GM23338 (cell line): ENCODE measurements at regions not wholly inside any gene's neighbourhood (a gene's known extent, or its start where the extent isn't known, plus 50 kb on each side); places are given as distances from the start of the nearest gene placed in this dataset. TPM values are rescaled to one million over a fixed set of nuclear protein-coding genes. Genes with fewer than 3 reads are reported as not detected.

ENCODE experiments used
- ATAC-seq: fragments of 200-7000 bp; cut with Tn5 transposase; 3 replicates; pipeline ENCODE4 v1.9.1; 2020
- DNase-seq: peaks from one replicate; pipeline ENCODE4 v3.0.0-alpha.2; 2015; ENCODE audit warnings: low spot score
- H2AFZ ChIP-seq: fragments of 200-600 bp; sonication (generic); 2 replicates; pipeline ENCODE4 v1.8.0; 2016; ENCODE audit warnings: antibody characterized with exemption, mild to moderate bottlenecking, moderate library complexity
- H3F3A ChIP-seq: fragments of 200-600 bp; sonication (generic); replicated peaks from 2 replicates; pipeline ENCODE4 v1.8.0; 2017; ENCODE audit warnings: antibody characterized with exemption, mixed run types, low read depth
- H3K27ac ChIP-seq: fragments of 200-600 bp; sonication (generic); 2 replicates; pipeline ENCODE4 v1.6.1; 2016; ENCODE audit warnings: low read depth
- H3K27me3 ChIP-seq: fragments of 200-600 bp; sonication (generic); 2 replicates; pipeline ENCODE4 v1.8.0; 2016; ENCODE audit warnings: mild to moderate bottlenecking, mixed run types, moderate library complexity; ENCODE audit not compliant: insufficient read depth
- H3K36me3 ChIP-seq: fragments of 200-600 bp; sonication (generic); 2 replicates; pipeline ENCODE4 v1.8.0; 2016; ENCODE audit warnings: mild to moderate bottlenecking; ENCODE audit not compliant: insufficient read depth
- H3K4me1 ChIP-seq: fragments of 200-600 bp; sonication (generic); 2 replicates; pipeline ENCODE4 v1.8.0; 2016; ENCODE audit warnings: mild to moderate bottlenecking, moderate library complexity; ENCODE audit not compliant: insufficient read depth
- H3K4me2 ChIP-seq: fragments of 200-600 bp; sonication (generic); 2 replicates; pipeline ENCODE4 v1.7.1; 2017; ENCODE audit warnings: mixed run types
- H3K4me3 ChIP-seq: fragments of 200-600 bp; sonication (generic); 2 replicates; pipeline ENCODE4 v1.6.1; 2016; ENCODE audit warnings: mixed run types
- H3K79me2 ChIP-seq: fragments of 200-600 bp; sonication (generic); replicated peaks from 2 replicates; pipeline ENCODE4 v1.8.0; 2017; ENCODE audit warnings: mild to moderate bottlenecking; ENCODE audit not compliant: insufficient read depth
- H3K9me2 ChIP-seq: fragments of 200-600 bp; sonication (generic); 2 replicates; pipeline ENCODE4 v1.8.0; 2017; ENCODE audit not compliant: insufficient read depth
- H4K20me1 ChIP-seq: fragments of 200-600 bp; sonication (generic); replicated peaks from 2 replicates; pipeline ENCODE4 v1.8.0; 2017; ENCODE audit warnings: mild to moderate bottlenecking; ENCODE audit not compliant: insufficient read depth
- H3K27ac Mint-ChIP-seq: 2 replicates; pipeline ENCODE4 v1.8.0; 2020; ENCODE audit warnings: inconsistent platforms, mild to moderate bottlenecking, moderate library complexity, mixed read lengths
- H3K27me3 Mint-ChIP-seq: 3 replicates; pipeline ENCODE4 v1.8.0; 2022; ENCODE audit warnings: low read depth, mild to moderate bottlenecking, moderate library complexity, mixed read lengths, inconsistent platforms; ENCODE audit not compliant: insufficient read depth, poor library complexity
- H3K36me3 Mint-ChIP-seq: 3 replicates; pipeline ENCODE4 v1.8.0; 2021; ENCODE audit warnings: low read depth, mild to moderate bottlenecking, inconsistent platforms, moderate library complexity, mixed read lengths
- H3K4me1 Mint-ChIP-seq: 3 replicates; pipeline ENCODE4 v1.8.0; 2020; ENCODE audit warnings: mild to moderate bottlenecking, inconsistent platforms, mixed read lengths
- H3K4me3 Mint-ChIP-seq: 3 replicates; pipeline ENCODE4 v1.8.0; 2021; ENCODE audit warnings: moderate library complexity, mild to moderate bottlenecking, inconsistent platforms, mixed read lengths
- H3K9me3 Mint-ChIP-seq: 3 replicates; pipeline ENCODE4 v1.8.0; 2020; ENCODE audit warnings: moderate library complexity, mild to moderate bottlenecking, inconsistent platforms, mixed read lengths
- CREB1 ChIP-seq: fragments of 250-450 bp; sonication (Bioruptor Pico); IDR thresholded peaks from 2 replicates; pipeline ENCODE4 v1.5.0; 2020; ENCODE audit warnings: low read depth, mild to moderate bottlenecking, moderate library complexity
- EZH2 ChIP-seq: fragments of 200-600 bp; sonication (generic); IDR thresholded peaks from one replicate; pipeline ENCODE4 v1.8.0; 2017; ENCODE audit warnings: antibody characterized with exemption, mild to moderate bottlenecking, low read depth; ENCODE audit not compliant: unreplicated experiment
- EZH2phosphoT487 ChIP-seq: fragments of 200-600 bp; sonication (generic); IDR thresholded peaks from one replicate; pipeline ENCODE4 v1.8.1; 2018; ENCODE audit warnings: antibody characterized with exemption; ENCODE audit not compliant: unreplicated experiment
- JUNB ChIP-seq: IDR thresholded peaks from one replicate; pipeline ENCODE4 v1.6.1; 2016; ENCODE audit warnings: antibody characterized with exemption; ENCODE audit not compliant: unreplicated experiment
- NANOG ChIP-seq: IDR thresholded peaks from 2 replicates; pipeline ENCODE4 v1.6.1; 2016; ENCODE audit warnings: antibody characterized with exemption, borderline replicate concordance
- ZNF114 ChIP-seq: fragments of 250-450 bp; sonication (Bioruptor Pico); IDR thresholded peaks from 2 replicates; pipeline ENCODE4 v1.5.0; 2020; ENCODE audit warnings: mild to moderate bottlenecking, moderate library complexity
- ZNF331 ChIP-seq: fragments of 250-450 bp; sonication (Bioruptor Pico); IDR thresholded peaks from 2 replicates; pipeline ENCODE4 v1.5.0; 2020; ENCODE audit warnings: low read depth, mild to moderate bottlenecking, moderate library complexity
- small RNA-seq: library from RNA; depleted of rRNA; stranded (forward); fragments of <200 nt; gene quantifications from one replicate; pipeline ENCODE3, GENCODE V24; 2014; ENCODE audit warnings: low replicate concordance
- TF ChIP-seq, protein P1 (sequence below): fragments of 250-450 bp; sonication (Bioruptor Pico); IDR thresholded peaks from 2 replicates; pipeline ENCODE4 v1.5.0; 2020; ENCODE audit warnings: mild to moderate bottlenecking, moderate library complexity
- TF ChIP-seq, protein P2 (sequence below): IDR thresholded peaks from 2 replicates; pipeline ENCODE4 v1.6.1; 2016; ENCODE audit warnings: antibody characterized with exemption
- TF ChIP-seq, protein P3 (sequence below), 2 experiments: fragments of 200-600 bp in 1 of 2; sonication (generic) in 1 of 2; conservative IDR thresholded peaks; 2 replicates each; pipeline versions ENCODE4 v1.5.1 to v1.6.1; 2016 to 2017; ENCODE audit warnings: antibody characterized with exemption in 2 of 2, low read depth in 2 of 2, mild to moderate bottlenecking in 2 of 2, moderate library complexity in 1 of 2

DNA sequence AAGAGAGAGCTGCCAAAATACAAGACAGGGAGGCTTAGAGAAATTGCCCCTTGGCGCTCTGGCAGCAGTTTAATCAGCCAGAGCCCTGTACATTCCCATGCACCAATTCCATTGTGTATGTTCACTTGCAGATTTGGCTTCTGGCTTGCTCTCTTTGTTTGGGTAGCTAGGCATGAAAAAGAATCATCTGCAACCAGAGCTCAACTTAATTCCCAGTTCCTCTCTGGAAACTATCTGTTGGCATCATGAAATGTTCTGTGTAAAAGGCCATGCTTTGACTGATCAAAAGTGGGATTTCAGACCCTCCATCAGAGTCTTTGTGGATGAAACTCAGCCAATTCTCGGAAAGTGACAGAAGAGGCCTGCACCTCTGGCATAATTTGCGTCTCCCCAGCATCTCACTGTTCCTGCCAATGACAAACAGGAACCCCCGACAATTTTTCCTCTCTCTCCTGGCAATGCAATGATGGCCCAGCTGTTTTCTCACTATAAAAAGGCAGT, 53.8 kb upstream of the RAD23B start:
- Histone ChIP-seq H2AFZ (peak overlapping the region; percentile 49; the same call in 1 of the 2 replicates), H4K20me1 (no peaks in the 10 kb centered on the region), H3K27ac (no peak overlapping the region), H3K27me3 (no peaks in the 10 kb centered on the region), H3K9me2 (peaks cover 17% of the 10 kb centered on the region), H3K4me1 (peaks cover 20% of the 10 kb centered on the region), H3K4me2 (peak overlapping the region; percentile 41; the same call in 1 of the 2 replicates), H3K36me3 (no peaks in the 10 kb centered on the region), H3K4me3 (no peak overlapping the region), H3K79me2 (no peaks in the 10 kb centered on the region), H3F3A (no peaks in the 10 kb centered on the region)
- peaks cover 21% of the 10 kb centered on the region for H3K4me1 Mint-ChIP-seq
- peak overlapping the region; percentile 68 for H3K27ac Mint-ChIP-seq
- H3K9me3 Mint-ChIP-seq, result no peaks in the 10 kb centered on the region
- TF ChIP-seq ZNF114 (CRISPR knock-in tag) (no peak), JUNB (no peak), EZH2 (no peak), NANOG (no peak), ZNF331 (CRISPR knock-in tag) (no peak), CREB1 (CRISPR knock-in tag) (no peak), EZH2phosphoT487 (no peak)
- TF ChIP-seq, protein P1, sequence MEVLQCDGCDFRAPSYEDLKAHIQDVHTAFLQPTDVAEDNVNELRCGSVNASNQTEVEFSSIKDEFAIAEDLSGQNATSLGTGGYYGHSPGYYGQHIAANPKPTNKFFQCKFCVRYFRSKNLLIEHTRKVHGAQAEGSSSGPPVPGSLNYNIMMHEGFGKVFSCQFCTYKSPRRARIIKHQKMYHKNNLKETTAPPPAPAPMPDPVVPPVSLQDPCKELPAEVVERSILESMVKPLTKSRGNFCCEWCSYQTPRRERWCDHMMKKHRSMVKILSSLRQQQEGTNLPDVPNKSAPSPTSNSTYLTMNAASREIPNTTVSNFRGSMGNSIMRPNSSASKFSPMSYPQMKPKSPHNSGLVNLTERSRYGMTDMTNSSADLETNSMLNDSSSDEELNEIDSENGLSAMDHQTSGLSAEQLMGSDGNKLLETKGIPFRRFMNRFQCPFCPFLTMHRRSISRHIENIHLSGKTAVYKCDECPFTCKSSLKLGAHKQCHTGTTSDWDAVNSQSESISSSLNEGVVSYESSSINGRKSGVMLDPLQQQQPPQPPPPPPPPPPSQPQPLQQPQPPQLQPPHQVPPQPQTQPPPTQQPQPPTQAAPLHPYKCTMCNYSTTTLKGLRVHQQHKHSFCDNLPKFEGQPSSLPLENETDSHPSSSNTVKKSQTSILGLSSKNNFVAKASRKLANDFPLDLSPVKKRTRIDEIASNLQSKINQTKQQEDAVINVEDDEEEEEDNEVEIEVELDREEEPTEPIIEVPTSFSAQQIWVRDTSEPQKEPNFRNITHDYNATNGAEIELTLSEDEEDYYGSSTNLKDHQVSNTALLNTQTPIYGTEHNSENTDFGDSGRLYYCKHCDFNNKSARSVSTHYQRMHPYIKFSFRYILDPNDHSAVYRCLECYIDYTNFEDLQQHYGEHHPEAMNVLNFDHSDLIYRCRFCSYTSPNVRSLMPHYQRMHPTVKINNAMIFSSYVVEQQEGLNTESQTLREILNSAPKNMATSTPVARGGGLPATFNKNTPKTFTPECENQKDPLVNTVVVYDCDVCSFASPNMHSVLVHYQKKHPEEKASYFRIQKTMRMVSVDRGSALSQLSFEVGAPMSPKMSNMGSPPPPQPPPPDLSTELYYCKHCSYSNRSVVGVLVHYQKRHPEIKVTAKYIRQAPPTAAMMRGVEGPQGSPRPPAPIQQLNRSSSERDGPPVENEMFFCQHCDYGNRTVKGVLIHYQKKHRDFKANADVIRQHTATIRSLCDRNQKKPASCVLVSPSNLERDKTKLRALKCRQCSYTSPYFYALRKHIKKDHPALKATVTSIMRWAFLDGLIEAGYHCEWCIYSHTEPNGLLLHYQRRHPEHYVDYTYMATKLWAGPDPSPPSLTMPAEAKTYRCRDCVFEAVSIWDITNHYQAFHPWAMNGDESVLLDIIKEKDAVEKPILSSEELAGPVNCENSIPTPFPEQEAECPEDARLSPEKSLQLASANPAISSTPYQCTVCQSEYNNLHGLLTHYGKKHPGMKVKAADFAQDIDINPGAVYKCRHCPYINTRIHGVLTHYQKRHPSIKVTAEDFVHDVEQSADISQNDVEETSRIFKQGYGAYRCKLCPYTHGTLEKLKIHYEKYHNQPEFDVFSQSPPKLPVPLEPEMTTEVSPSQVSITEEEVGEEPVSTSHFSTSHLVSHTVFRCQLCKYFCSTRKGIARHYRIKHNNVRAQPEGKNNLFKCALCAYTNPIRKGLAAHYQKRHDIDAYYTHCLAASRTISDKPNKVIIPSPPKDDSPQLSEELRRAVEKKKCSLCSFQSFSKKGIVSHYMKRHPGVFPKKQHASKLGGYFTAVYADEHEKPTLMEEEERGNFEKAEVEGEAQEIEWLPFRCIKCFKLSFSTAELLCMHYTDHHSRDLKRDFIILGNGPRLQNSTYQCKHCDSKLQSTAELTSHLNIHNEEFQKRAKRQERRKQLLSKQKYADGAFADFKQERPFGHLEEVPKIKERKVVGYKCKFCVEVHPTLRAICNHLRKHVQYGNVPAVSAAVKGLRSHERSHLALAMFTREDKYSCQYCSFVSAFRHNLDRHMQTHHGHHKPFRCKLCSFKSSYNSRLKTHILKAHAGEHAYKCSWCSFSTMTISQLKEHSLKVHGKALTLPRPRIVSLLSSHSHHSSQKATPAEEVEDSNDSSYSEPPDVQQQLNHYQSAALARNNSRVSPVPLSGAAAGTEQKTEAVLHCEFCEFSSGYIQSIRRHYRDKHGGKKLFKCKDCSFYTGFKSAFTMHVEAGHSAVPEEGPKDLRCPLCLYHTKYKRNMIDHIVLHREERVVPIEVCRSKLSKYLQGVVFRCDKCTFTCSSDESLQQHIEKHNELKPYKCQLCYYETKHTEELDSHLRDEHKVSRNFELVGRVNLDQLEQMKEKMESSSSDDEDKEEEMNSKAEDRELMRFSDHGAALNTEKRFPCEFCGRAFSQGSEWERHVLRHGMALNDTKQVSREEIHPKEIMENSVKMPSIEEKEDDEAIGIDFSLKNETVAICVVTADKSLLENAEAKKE, result no peak
- TF ChIP-seq, protein P2, sequence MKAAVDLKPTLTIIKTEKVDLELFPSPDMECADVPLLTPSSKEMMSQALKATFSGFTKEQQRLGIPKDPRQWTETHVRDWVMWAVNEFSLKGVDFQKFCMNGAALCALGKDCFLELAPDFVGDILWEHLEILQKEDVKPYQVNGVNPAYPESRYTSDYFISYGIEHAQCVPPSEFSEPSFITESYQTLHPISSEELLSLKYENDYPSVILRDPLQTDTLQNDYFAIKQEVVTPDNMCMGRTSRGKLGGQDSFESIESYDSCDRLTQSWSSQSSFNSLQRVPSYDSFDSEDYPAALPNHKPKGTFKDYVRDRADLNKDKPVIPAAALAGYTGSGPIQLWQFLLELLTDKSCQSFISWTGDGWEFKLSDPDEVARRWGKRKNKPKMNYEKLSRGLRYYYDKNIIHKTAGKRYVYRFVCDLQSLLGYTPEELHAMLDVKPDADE, result no peak
- TF ChIP-seq, protein P3, sequence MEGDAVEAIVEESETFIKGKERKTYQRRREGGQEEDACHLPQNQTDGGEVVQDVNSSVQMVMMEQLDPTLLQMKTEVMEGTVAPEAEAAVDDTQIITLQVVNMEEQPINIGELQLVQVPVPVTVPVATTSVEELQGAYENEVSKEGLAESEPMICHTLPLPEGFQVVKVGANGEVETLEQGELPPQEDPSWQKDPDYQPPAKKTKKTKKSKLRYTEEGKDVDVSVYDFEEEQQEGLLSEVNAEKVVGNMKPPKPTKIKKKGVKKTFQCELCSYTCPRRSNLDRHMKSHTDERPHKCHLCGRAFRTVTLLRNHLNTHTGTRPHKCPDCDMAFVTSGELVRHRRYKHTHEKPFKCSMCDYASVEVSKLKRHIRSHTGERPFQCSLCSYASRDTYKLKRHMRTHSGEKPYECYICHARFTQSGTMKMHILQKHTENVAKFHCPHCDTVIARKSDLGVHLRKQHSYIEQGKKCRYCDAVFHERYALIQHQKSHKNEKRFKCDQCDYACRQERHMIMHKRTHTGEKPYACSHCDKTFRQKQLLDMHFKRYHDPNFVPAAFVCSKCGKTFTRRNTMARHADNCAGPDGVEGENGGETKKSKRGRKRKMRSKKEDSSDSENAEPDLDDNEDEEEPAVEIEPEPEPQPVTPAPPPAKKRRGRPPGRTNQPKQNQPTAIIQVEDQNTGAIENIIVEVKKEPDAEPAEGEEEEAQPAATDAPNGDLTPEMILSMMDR (conservative IDR thresholded peaks at IDR 0.05; ENCODE audit: low read depth in 2 of 2), result no peak
- no peak overlapping the region for H3K4me3 Mint-ChIP-seq
- DNase-seq (no peak), ATAC-seq (no peak)
- H3K36me3 Mint-ChIP-seq, result no peaks in the 10 kb centered on the region
- no peaks in the 10 kb centered on the region for H3K27me3 Mint-ChIP-seq

Small RNA genes in the stretch of these regions (small RNA-seq; reads per million reads assigned to genes)
- not detected for gene AL807761.1
